CD4-positive, CD25-positive, alpha-beta regulatory T cell (primary cell): ENCODE measurements at regions not wholly inside any gene's neighbourhood (a gene's known extent, or its start where the extent isn't known, plus 50 kb on each side); places are given as distances from the start of the nearest gene placed in this dataset.

Source experiments
- ATAC-seq, 2 donors: fragments of 150-1000 bp; cut with Tn5 transposase; one replicate each; pipeline ENCODE4 v1.10.0; 2021; ENCODE audit warnings: low read depth in 2 of 2, moderate number of reproducible peaks in 2 of 2, moderate library complexity in 1 of 2
- DNase-seq, 3 donors: peaks; one replicate each; pipeline versions ENCODE4 v3.0.0 to v3.0.0-alpha.2; 2012 to 2022; ENCODE audit warnings: mixed read lengths in 1 of 3
- H3K27ac ChIP-seq: one replicate; pipeline ENCODE4 v1.7.0; 2013; ENCODE audit warnings: mild to moderate bottlenecking, low read length; ENCODE audit not compliant: insufficient read depth, poor library complexity, severe bottlenecking
- H3K27me3 ChIP-seq: one replicate; pipeline ENCODE4 v1.7.0; 2013; ENCODE audit warnings: low read length; ENCODE audit not compliant: control insufficient read depth, insufficient read depth
- H3K36me3 ChIP-seq: one replicate; pipeline ENCODE4 v1.7.0; 2013; ENCODE audit warnings: mild to moderate bottlenecking, low read length, moderate library complexity; ENCODE audit not compliant: control insufficient read depth, insufficient read depth
- H3K4me1 ChIP-seq: 2 replicates; pipeline ENCODE4 v1.7.0; 2013; ENCODE audit warnings: mild to moderate bottlenecking, low read length; ENCODE audit not compliant: insufficient read depth, control insufficient read depth, poor library complexity, severe bottlenecking
- H3K4me3 ChIP-seq: one replicate; pipeline ENCODE4 v1.7.0; 2013; ENCODE audit warnings: low read depth, mild to moderate bottlenecking, low read length, moderate library complexity
- H3K9me3 ChIP-seq, 2 experiments: 1 replicate in 1 of 2; 2 replicates in 1 of 2; pipeline ENCODE4 v1.7.0; 2013; ENCODE audit warnings: low read length in 2 of 2, mild to moderate bottlenecking in 1 of 2, moderate library complexity in 1 of 2; ENCODE audit not compliant: control insufficient read depth in 2 of 2
- H3K27ac Mint-ChIP-seq, 3 donors: one replicate each; pipeline ENCODE4 v1.8.0; 2020 to 2022; ENCODE audit warnings: mild to moderate bottlenecking in 3 of 3, mixed read lengths in 3 of 3, moderate library complexity in 2 of 3
- H3K27me3 Mint-ChIP-seq: one replicate; pipeline ENCODE4 v1.8.0; 2022; ENCODE audit warnings: mild to moderate bottlenecking, mixed read lengths
- H3K36me3 Mint-ChIP-seq: one replicate; pipeline ENCODE4 v1.8.0; 2020; ENCODE audit warnings: mixed read lengths
- H3K4me1 Mint-ChIP-seq, 4 donors: one replicate each; pipeline ENCODE4 v1.8.0; 2020 to 2022; ENCODE audit warnings: mixed read lengths in 4 of 4, mild to moderate bottlenecking in 1 of 4
- H3K4me3 Mint-ChIP-seq, 4 donors: one replicate each; pipeline ENCODE4 v1.8.0; 2020 to 2022; ENCODE audit warnings: mild to moderate bottlenecking in 4 of 4, mixed read lengths in 4 of 4, moderate library complexity in 3 of 4
- H3K9me3 Mint-ChIP-seq, 7 donors: one replicate each; pipeline ENCODE4 v1.8.0; 2020 to 2022; ENCODE audit warnings: mixed read lengths in 7 of 7, mild to moderate bottlenecking in 3 of 7, moderate library complexity in 2 of 7

DNA sequence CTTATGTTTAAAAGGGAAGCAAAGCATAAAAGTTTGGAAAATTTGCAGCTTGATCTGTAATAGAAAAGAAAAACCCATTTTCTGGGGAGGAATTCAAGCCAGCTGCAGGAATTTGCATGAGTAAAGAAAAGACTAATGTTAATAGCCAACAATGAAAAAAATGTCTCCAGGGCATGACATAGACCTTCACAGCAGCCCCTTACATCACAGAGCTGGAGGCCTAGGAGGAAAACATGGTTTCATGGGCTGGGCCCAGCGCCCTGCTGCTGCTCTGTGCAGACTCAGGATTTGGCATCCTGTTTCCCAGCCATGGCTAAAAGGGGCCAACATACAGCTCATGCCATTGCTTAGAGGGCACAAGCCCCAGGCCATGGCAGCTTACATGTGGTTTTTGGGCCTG lies 411.6 kb upstream of the MC4R start:
- Histone ChIP-seq H3K9me3 (no peaks in the 10 kb centered on the region), H3K4me1 (no peaks in the 10 kb centered on the region), H3K4me3 (no peak overlapping the region), H3K27me3 (no peaks in the 10 kb centered on the region), H3K27ac (no peak overlapping the region), H3K36me3 (no peaks in the 10 kb centered on the region)
- Mint-ChIP-seq H3K27ac (no peak overlapping the region), H3K4me1 (no peaks in the 10 kb centered on the region), H3K36me3 (no peaks in the 10 kb centered on the region), H3K27me3 (no peaks in the 10 kb centered on the region), H3K4me3 (no peak overlapping the region), H3K9me3 (peaks cover 4 to 17% (median 6%) of the 10 kb centered on the region in 7 donors)
- ATAC-seq, result no peak
- DNase-seq, result no peak

DNA sequence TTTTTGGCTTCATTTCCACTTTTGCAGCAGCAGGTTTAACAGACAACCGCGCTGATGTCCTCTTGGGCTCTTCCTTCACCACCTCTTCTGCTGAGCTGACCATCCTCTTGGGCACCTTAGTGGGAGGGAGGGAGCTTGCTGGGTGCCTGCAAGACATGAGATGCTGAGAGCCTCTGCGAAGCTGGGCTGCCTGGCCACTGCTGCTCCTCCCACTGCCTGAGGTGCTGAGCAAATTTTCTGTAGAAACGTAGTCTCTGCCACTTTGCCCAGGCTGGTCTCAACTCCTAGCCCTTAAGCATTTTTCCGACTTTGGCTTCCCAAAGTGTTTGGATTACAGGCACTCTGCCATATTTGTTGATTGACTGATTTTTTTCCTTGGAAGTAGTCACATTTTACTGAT lies 422.2 kb upstream of the MC4R start:
- Histone ChIP-seq H3K4me3 (no peak overlapping the region), H3K9me3 (peaks cover 0 to 2% of the 10 kb centered on the region in 2 experiments), H3K4me1 (no peaks in the 10 kb centered on the region), H3K36me3 (no peaks in the 10 kb centered on the region), H3K27ac (no peak overlapping the region), H3K27me3 (no peaks in the 10 kb centered on the region)
- ATAC-seq (no peak), DNase-seq (no peak)
- Mint-ChIP-seq H3K4me1 (no peaks in the 10 kb centered on the region), H3K27me3 (no peaks in the 10 kb centered on the region), H3K4me3 (no peak overlapping the region), H3K9me3 (peaks cover 0 to 20% (median 11%) of the 10 kb centered on the region in 7 donors), H3K36me3 (no peaks in the 10 kb centered on the region), H3K27ac (no peak overlapping the region)

GRCh38 chr18:60804415-60804814 lies 431.8 kb upstream of the MC4R start:
- no peak overlapping the region for H3K27ac ChIP-seq
- no peaks in the 10 kb centered on the region for H3K36me3 ChIP-seq
- H3K4me1 ChIP-seq, result no peaks in the 10 kb centered on the region
- H3K4me1 Mint-ChIP-seq, result no peaks in the 10 kb centered on the region
- no peaks in the 10 kb centered on the region for H3K27me3 ChIP-seq
- ATAC-seq (no peak), DNase-seq (no peak)
- no peaks in the 10 kb centered on the region for H3K9me3 ChIP-seq
- H3K4me3 Mint-ChIP-seq, result no peak overlapping the region
- no peaks in the 10 kb centered on the region for H3K27me3 Mint-ChIP-seq
- no peaks in the 10 kb centered on the region for H3K36me3 Mint-ChIP-seq
- peaks cover 0 to 18% (median 7%) of the 10 kb centered on the region in 7 donors for H3K9me3 Mint-ChIP-seq
- no peak overlapping the region for H3K4me3 ChIP-seq
- H3K27ac Mint-ChIP-seq, result no peak overlapping the region

- H3K27ac ChIP-seq, result no peak overlapping the region
- DNase-seq, result no peak
- H3K4me1 ChIP-seq, result no peaks in the 10 kb centered on the region
- ATAC-seq, result no peak
- Mint-ChIP-seq H3K36me3 (no peaks in the 10 kb centered on the region), H3K4me1 (no peaks in the 10 kb centered on the region), H3K27ac (no peak overlapping the region), H3K4me3 (no peak overlapping the region), H3K9me3 (peaks cover 0 to 7% (median 0%) of the 10 kb centered on the region in 7 donors), H3K27me3 (no peaks in the 10 kb centered on the region)
- H3K4me3 ChIP-seq, result no peak overlapping the region
- no peaks in the 10 kb centered on the region for H3K9me3 ChIP-seq
- no peaks in the 10 kb centered on the region for H3K36me3 ChIP-seq
- H3K27me3 ChIP-seq, result no peaks in the 10 kb centered on the region
Measured at GRCh38 chr18:60809937-60810336, 437.4 kb upstream of the MC4R start.

- H3K36me3 ChIP-seq, result no peaks in the 10 kb centered on the region
- no peak overlapping the region for H3K27ac Mint-ChIP-seq
- no peak for ATAC-seq
- no peak overlapping the region for H3K27ac ChIP-seq
- no peak overlapping the region for H3K4me3 Mint-ChIP-seq
- DNase-seq, result no peak
- no peaks in the 10 kb centered on the region for H3K9me3 ChIP-seq
- H3K9me3 Mint-ChIP-seq, result peaks cover under 1 to 7% (median 3%) of the 10 kb centered on the region in 7 donors
- H3K4me3 ChIP-seq, result no peak overlapping the region
- no peaks in the 10 kb centered on the region for H3K27me3 ChIP-seq
- H3K36me3 Mint-ChIP-seq, result no peaks in the 10 kb centered on the region
- no peaks in the 10 kb centered on the region for H3K4me1 Mint-ChIP-seq
- no peaks in the 10 kb centered on the region for H3K4me1 ChIP-seq
- no peaks in the 10 kb centered on the region for H3K27me3 Mint-ChIP-seq
Measured at GRCh38 chr18:60812921-60813320, 440.3 kb upstream of the MC4R start.

- Histone ChIP-seq H3K27ac (no peak overlapping the region), H3K4me3 (no peak overlapping the region), H3K9me3 (no peaks in the 10 kb centered on the region), H3K27me3 (no peaks in the 10 kb centered on the region), H3K36me3 (no peaks in the 10 kb centered on the region), H3K4me1 (no peaks in the 10 kb centered on the region)
- Mint-ChIP-seq H3K4me1 (no peaks in the 10 kb centered on the region), H3K27me3 (no peaks in the 10 kb centered on the region), H3K36me3 (no peaks in the 10 kb centered on the region), H3K9me3 (peaks cover 1 to 22% (median 7%) of the 10 kb centered on the region in 7 donors), H3K4me3 (no peak overlapping the region), H3K27ac (no peak overlapping the region)
- DNase-seq (no peak), ATAC-seq (no peak)
Measured at GRCh38 chr18:60826346-60826745, 453.8 kb upstream of the MC4R start.

DNA sequence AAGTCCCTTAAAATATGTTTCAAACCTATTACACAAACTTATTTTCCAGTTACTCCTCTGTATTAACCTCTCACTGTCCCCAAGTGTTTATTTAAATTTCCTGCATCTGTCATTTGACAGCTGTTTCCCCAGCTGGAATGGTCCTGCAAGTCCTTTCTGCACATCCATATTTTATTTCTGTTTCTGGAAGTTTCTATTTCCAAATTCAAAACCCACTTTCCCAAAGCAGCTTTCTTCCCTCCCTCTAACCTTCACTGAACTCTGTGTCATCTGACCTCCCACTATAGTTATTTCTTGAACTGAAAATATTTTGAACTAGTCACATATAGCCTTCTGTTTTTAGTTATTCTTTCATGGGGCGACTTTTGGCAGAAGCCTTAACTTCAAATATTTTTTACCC lies 459.4 kb upstream of the MC4R start:
- no peaks in the 10 kb centered on the region for H3K9me3 ChIP-seq
- no peak overlapping the region for H3K4me3 ChIP-seq
- ATAC-seq, result no peak
- no peaks in the 10 kb centered on the region for H3K36me3 ChIP-seq
- Mint-ChIP-seq H3K9me3 (peaks cover 0 to 10% (median 4%) of the 10 kb centered on the region in 7 donors), H3K27me3 (no peaks in the 10 kb centered on the region), H3K4me3 (no peak overlapping the region), H3K4me1 (no peaks in the 10 kb centered on the region), H3K36me3 (no peaks in the 10 kb centered on the region), H3K27ac (no peak overlapping the region)
- no peak for DNase-seq
- H3K27ac ChIP-seq, result no peak overlapping the region
- H3K4me1 ChIP-seq, result no peaks in the 10 kb centered on the region
- H3K27me3 ChIP-seq, result no peaks in the 10 kb centered on the region

DNA sequence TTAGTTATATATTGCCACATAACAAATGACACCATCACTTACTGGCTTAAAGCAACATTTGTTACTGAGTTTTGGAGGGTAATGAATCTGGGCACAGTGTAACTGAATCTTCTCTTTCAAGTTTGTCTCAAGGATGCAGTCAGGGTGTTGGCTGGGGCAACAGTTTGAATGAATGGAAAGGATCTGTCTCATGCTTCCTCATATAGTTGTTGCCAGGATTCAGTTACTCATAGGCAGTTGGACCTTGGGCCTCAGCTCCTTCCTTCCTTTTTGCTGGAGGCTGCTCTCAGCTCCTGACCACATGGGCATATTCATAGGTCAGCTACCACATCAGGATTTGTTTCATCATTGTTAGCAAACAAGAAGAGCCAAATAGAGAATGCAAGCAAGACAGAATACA lies 466.1 kb upstream of the MC4R start:
- H3K4me3 Mint-ChIP-seq, result no peak overlapping the region
- ATAC-seq (no peak), DNase-seq (no peak)
- H3K36me3 ChIP-seq, result no peaks in the 10 kb centered on the region
- H3K36me3 Mint-ChIP-seq, result no peaks in the 10 kb centered on the region
- H3K4me1 ChIP-seq, result no peaks in the 10 kb centered on the region
- H3K9me3 ChIP-seq, result peaks cover 0 to 6% of the 10 kb centered on the region in 2 experiments
- no peak overlapping the region for H3K27ac Mint-ChIP-seq
- H3K27me3 ChIP-seq, result no peaks in the 10 kb centered on the region
- no peaks in the 10 kb centered on the region for H3K4me1 Mint-ChIP-seq
- no peaks in the 10 kb centered on the region for H3K27me3 Mint-ChIP-seq
- no peak overlapping the region for H3K4me3 ChIP-seq
- H3K27ac ChIP-seq, result no peak overlapping the region
- peaks cover 6 to 26% (median 9%) of the 10 kb centered on the region in 7 donors for H3K9me3 Mint-ChIP-seq
